H9 (cell line): ENCODE measurements at regions not wholly inside any gene's neighbourhood (a gene's known extent, or its start where the extent isn't known, plus 50 kb on each side); places are given as distances from the start of the nearest gene placed in this dataset.

Experiments used
- DNase-seq: peaks from one replicate; pipeline ENCODE4 v3.0.0-alpha.2; 2017
- H2AFZ ChIP-seq: one replicate; pipeline ENCODE4 v1.6.1; 2013; ENCODE audit warnings: mild to moderate bottlenecking, low read length, control low read depth, moderate library complexity
- H2AK5ac ChIP-seq: 2 replicates; pipeline ENCODE4 v1.6.1; 2013; ENCODE audit warnings: low read length, control low read depth, mixed read lengths; ENCODE audit not compliant: insufficient read length
- H2BK120ac ChIP-seq: one replicate; pipeline ENCODE4 v1.6.1; 2013; ENCODE audit warnings: low read depth, mild to moderate bottlenecking, low read length, control low read depth, inconsistent platforms; ENCODE audit not compliant: poor library complexity, severe bottlenecking
- H2BK12ac ChIP-seq: 2 replicates; pipeline ENCODE4 v1.6.1; 2013; ENCODE audit warnings: low read length, control low read depth, mixed read lengths, low read depth; ENCODE audit not compliant: insufficient read length
- H2BK15ac ChIP-seq: 2 replicates; pipeline ENCODE4 v1.6.1; 2013; ENCODE audit warnings: low read depth, low read length, control low read depth
- H2BK20ac ChIP-seq: one replicate; pipeline ENCODE4 v1.6.1; 2013; ENCODE audit warnings: low read depth, mild to moderate bottlenecking, low read length, control low read depth, inconsistent platforms; ENCODE audit not compliant: poor library complexity, severe bottlenecking
- H2BK5ac ChIP-seq: 2 replicates; pipeline ENCODE4 v1.6.1; 2013; ENCODE audit warnings: low read length, control low read depth, mixed read lengths; ENCODE audit not compliant: insufficient read length
- H3K14ac ChIP-seq: 2 replicates; pipeline ENCODE4 v1.6.1; 2013; ENCODE audit warnings: low read length, control low read depth; ENCODE audit not compliant: insufficient read depth
- H3K18ac ChIP-seq: 2 replicates; pipeline ENCODE4 v1.6.1; 2013; ENCODE audit warnings: low read depth, mild to moderate bottlenecking, mixed read lengths, low read length, control low read depth; ENCODE audit not compliant: insufficient read length
- H3K23ac ChIP-seq: 2 replicates; pipeline ENCODE4 v1.6.1; 2013; ENCODE audit warnings: low read length, control low read depth, mixed read lengths, low read depth; ENCODE audit not compliant: insufficient read length
- H3K23me2 ChIP-seq: 2 replicates; pipeline ENCODE4 v1.6.1; 2013; ENCODE audit warnings: low read depth, mild to moderate bottlenecking, mixed read lengths, low read length, control low read depth; ENCODE audit not compliant: insufficient read length, poor library complexity, severe bottlenecking
- H3K27ac ChIP-seq: 2 replicates; pipeline ENCODE4 v1.5.1; 2013; ENCODE audit warnings: low read length, control low read depth, mixed read lengths, low read depth; ENCODE audit not compliant: insufficient read length
- H3K27me3 ChIP-seq: 2 replicates; pipeline ENCODE4 v1.6.1; 2013; ENCODE audit warnings: low read length, control low read depth, inconsistent platforms; ENCODE audit not compliant: insufficient read depth
- H3K4ac ChIP-seq: 2 replicates; pipeline ENCODE4 v1.6.1; 2013; ENCODE audit warnings: low read depth, mild to moderate bottlenecking, control low read depth, inconsistent platforms, low read length, moderate library complexity
- H3K4me1 ChIP-seq: 2 replicates; pipeline ENCODE4 v1.6.1; 2013; ENCODE audit warnings: low read length, control low read depth, inconsistent platforms; ENCODE audit not compliant: insufficient read depth
- H3K4me2 ChIP-seq: 2 replicates; pipeline ENCODE4 v1.6.1; 2013; ENCODE audit warnings: low read length, control low read depth, mixed read lengths; ENCODE audit not compliant: insufficient read length, insufficient read depth
- H3K56ac ChIP-seq: 2 replicates; pipeline ENCODE4 v1.6.1; 2013; ENCODE audit warnings: low read depth, mild to moderate bottlenecking, mixed read lengths, low read length, control low read depth; ENCODE audit not compliant: insufficient read length
- H3K79me1 ChIP-seq: 2 replicates; pipeline ENCODE4 v1.6.1; 2013; ENCODE audit warnings: low read depth, mild to moderate bottlenecking, moderate library complexity, low read length, control low read depth, inconsistent platforms; ENCODE audit not compliant: insufficient read depth, poor library complexity, severe bottlenecking
- H3K79me2 ChIP-seq: 2 replicates; pipeline ENCODE4 v1.6.1; 2013; ENCODE audit warnings: low read length, control low read depth, inconsistent platforms; ENCODE audit not compliant: insufficient read depth
- H3K9ac ChIP-seq: 2 replicates; pipeline ENCODE4 v1.6.1; 2013; ENCODE audit warnings: low read length, control low read depth, mixed read lengths; ENCODE audit not compliant: insufficient read length; ENCODE audit errors: extremely low read depth
- H3K9me3 ChIP-seq: one replicate; pipeline ENCODE4 v1.6.1; 2013; ENCODE audit warnings: low read depth, low read length, inconsistent platforms; ENCODE audit not compliant: control insufficient read depth
- H3T11ph ChIP-seq: one replicate; pipeline ENCODE4 v1.6.1; 2013; ENCODE audit warnings: mild to moderate bottlenecking, low read length, control low read depth, inconsistent platforms
- H4K20me1 ChIP-seq: one replicate; pipeline ENCODE4 v1.6.1; 2013; ENCODE audit not compliant: control insufficient read depth, insufficient read length, insufficient read depth
- H4K5ac ChIP-seq: 2 replicates; pipeline ENCODE4 v1.6.1; 2013; ENCODE audit warnings: low read depth, mild to moderate bottlenecking, mixed read lengths, low read length, control low read depth; ENCODE audit not compliant: insufficient read length
- H4K8ac ChIP-seq: replicated peaks from 2 replicates; pipeline ENCODE4 v1.6.1; 2013; ENCODE audit warnings: low read length, control low read depth, mixed read lengths, low read depth; ENCODE audit not compliant: insufficient read length
- H4K91ac ChIP-seq: 2 replicates; pipeline ENCODE4 v1.6.1; 2013; ENCODE audit warnings: low read depth, mild to moderate bottlenecking, moderate library complexity, mixed read lengths, low read length, control low read depth; ENCODE audit not compliant: insufficient read length
- H3K27ac Mint-ChIP-seq, 3 experiments: 2 replicates in 2 of 3; 3 replicates in 1 of 3; pipeline ENCODE4 v1.8.0; 2020 to 2021; ENCODE audit warnings: mixed read lengths in 3 of 3, mild to moderate bottlenecking in 1 of 3, moderate library complexity in 1 of 3
- H3K27me3 Mint-ChIP-seq: 2 replicates; pipeline ENCODE4 v1.8.0; 2021; ENCODE audit warnings: low read depth, mild to moderate bottlenecking, moderate library complexity, mixed read lengths
- H3K36me3 Mint-ChIP-seq, 3 experiments: 2 replicates in 2 of 3; 3 replicates in 1 of 3; pipeline ENCODE4 v1.8.0; 2020 to 2021; ENCODE audit warnings: low read depth in 3 of 3, mixed read lengths in 3 of 3; ENCODE audit not compliant: insufficient read depth in 1 of 3
- H3K4me1 Mint-ChIP-seq, 2 experiments: 2 replicates each; pipeline ENCODE4 v1.8.0; 2020; ENCODE audit warnings: mixed read lengths in 2 of 2
- H3K4me3 Mint-ChIP-seq, 2 experiments: 2 replicates in 1 of 2; 3 replicates in 1 of 2; pipeline ENCODE4 v1.8.0; 2020 to 2021; ENCODE audit warnings: mild to moderate bottlenecking in 2 of 2, mixed read lengths in 2 of 2, moderate library complexity in 1 of 2
- H3K9me3 Mint-ChIP-seq, 2 experiments: 2 replicates in 1 of 2; 3 replicates in 1 of 2; pipeline ENCODE4 v1.8.0; 2020; ENCODE audit warnings: mild to moderate bottlenecking in 2 of 2, mixed read lengths in 2 of 2, moderate library complexity in 1 of 2
- CTCF ChIP-seq: fragments of 200-600 bp; sonication (generic); conservative IDR thresholded peaks from 3 replicates; pipeline ENCODE4 v1.8.0; 2021; ENCODE audit warnings: antibody characterized with exemption, mild to moderate bottlenecking
- WGBS: extraction: QIAGEN DNeasy Blood & Tissue Kit; methylation state at CpG from one replicate; pipeline ENCODE4 v1.1.7; 2013; ENCODE audit warnings: missing lambda C conversion rate, low lambda C conversion rate, mixed read lengths; ENCODE audit not compliant: insufficient read length; ENCODE audit errors: extremely low coverage; 5-methylcytosine and 5-hydroxymethylcytosine counted together

- no CpG with 5 or more reads among the region's 3 CpGs for WGBS
- Histone ChIP-seq H3K79me2 (no peaks in the 10 kb centered on the region), H2BK15ac (no peak overlapping the region), H4K5ac (no peak overlapping the region), H3K18ac (no peak overlapping the region), H4K91ac (no peak overlapping the region), H4K20me1 (no peaks in the 10 kb centered on the region), H3K9ac (no peak overlapping the region), H3T11ph (no peak overlapping the region), H2BK120ac (no peak overlapping the region), H3K27ac (no peak overlapping the region), H3K23ac (no peak overlapping the region), H3K23me2 (no peaks in the 10 kb centered on the region), H3K14ac (no peak overlapping the region), H2AK5ac (no peak overlapping the region), H4K8ac (no peak overlapping the region), H3K4me2 (no peak overlapping the region), H3K56ac (no peak overlapping the region), H2BK12ac (no peak overlapping the region), H2AFZ (no peak overlapping the region), H3K4me1 (no peaks in the 10 kb centered on the region; the same call in 1 of the 2 replicates), H2BK20ac (no peak overlapping the region), H3K27me3 (no peaks in the 10 kb centered on the region), H3K4ac (no peak overlapping the region), H3K9me3 (no peaks in the 10 kb centered on the region), H3K79me1 (no peaks in the 10 kb centered on the region), H2BK5ac (no peak overlapping the region)
- Mint-ChIP-seq H3K27ac (no peak overlapping the region), H3K9me3 (peaks cover 0 to 3% of the 10 kb centered on the region in 2 experiments; a peak in 1 of 5 replicates), H3K27me3 (peaks cover 5% of the 10 kb centered on the region; the same call in 1 of the 2 replicates), H3K4me3 (no peak overlapping the region), H3K4me1 (peaks cover 0 to 5% of the 10 kb centered on the region in 2 experiments; a peak in 2 of 4 replicates), H3K36me3 (peaks cover 0 to 8% (median 0%) of the 10 kb centered on the region in 3 experiments; a peak in 2 of 7 replicates)
- DNase-seq, result no peak
- TF ChIP-seq CTCF, result no peak
These were observed 189.4 kb upstream of the PRDM1 start for GRCh38 chr6:105896821-105897095.
